GM12892 (cell line): ENCODE measurements at regions not wholly inside any gene's neighbourhood (a gene's known extent, or its start where the extent isn't known, plus 50 kb on each side); places are given as distances from the start of the nearest gene placed in this dataset.

Experiments used
- POLR2A ChIP-seq: IDR thresholded peaks from 2 replicates; pipeline ENCODE4 v1.6.1; 2011; ENCODE audit warnings: low read depth, low read length, control low read depth
- POLR2AphosphoS5 ChIP-seq: IDR thresholded peaks from 2 replicates; pipeline ENCODE4 v1.6.1; 2011; ENCODE audit warnings: low read depth, low read length, control low read depth
- TAF1 ChIP-seq: IDR thresholded peaks from 2 replicates; pipeline ENCODE4 v1.6.1; 2011; ENCODE audit warnings: low read depth, mild to moderate bottlenecking, control low read depth, low read length, borderline replicate concordance

DNA sequence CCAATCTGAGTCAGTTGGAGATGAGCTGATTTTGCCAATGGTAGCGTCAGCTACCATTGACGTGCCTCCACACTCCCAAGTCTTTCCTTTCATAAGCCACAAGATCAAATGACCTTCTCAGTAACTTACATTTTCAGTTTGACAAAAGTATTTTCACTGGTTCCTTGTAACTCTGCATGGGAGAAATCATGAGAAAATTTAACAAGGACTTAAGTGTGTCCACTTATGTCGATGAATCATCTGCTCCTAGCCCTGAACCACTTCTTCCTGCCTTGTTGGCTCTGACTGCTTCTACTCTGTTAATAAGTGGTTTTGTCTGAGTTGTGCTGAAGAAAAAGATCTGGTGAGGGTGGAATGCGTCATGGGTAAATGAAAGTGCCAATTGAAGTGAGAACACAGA lies 101.2 kb downstream of the NFKBIZ start:
- TF ChIP-seq TAF1, result no peak
- no peak for TF ChIP-seq POLR2A
- no peak for TF ChIP-seq POLR2AphosphoS5
